Psoas muscle (tissue), 7 donors: ENCODE measurements at regions not wholly inside any gene's neighbourhood (a gene's known extent, or its start where the extent isn't known, plus 50 kb on each side); places are given as distances from the start of the nearest gene placed in this dataset.
A peak's percentile ranks its signal among the peaks of the same experiment; 100 is the strongest.

Source experiments
- ATAC-seq, 4 donors: fragments of 200-7000 bp; cut with Tn5 transposase; one replicate each; pipeline ENCODE4 v1.9.1; 2020; ENCODE audit warnings: moderate library complexity in 3 of 4, mild to moderate bottlenecking in 2 of 4
- DNase-seq, 2 donors: peaks; one replicate each; pipeline ENCODE4 v3.0.0-alpha.2; 2020
- H3K27ac ChIP-seq: fragments of 200-600 bp; one replicate; pipeline ENCODE4 v1.8.0; 2022
- H3K27me3 ChIP-seq, 3 donors: fragments of 200-600 bp in 1 of 3; one replicate each; pipeline versions ENCODE4 v1.6.1 to v1.8.0; 2013 to 2022; ENCODE audit warnings: low read length in 2 of 3, mild to moderate bottlenecking in 2 of 3, moderate library complexity in 1 of 3; ENCODE audit not compliant: insufficient read depth in 3 of 3
- H3K36me3 ChIP-seq, 2 donors: fragments of 200-600 bp in 1 of 2; one replicate each; pipeline versions ENCODE4 v1.6.1 to v1.8.0; 2013 to 2022; ENCODE audit warnings: low read depth in 1 of 2, mild to moderate bottlenecking in 1 of 2, moderate library complexity in 1 of 2; ENCODE audit not compliant: insufficient read depth in 1 of 2
- H3K4me1 ChIP-seq: fragments of 200-600 bp; one replicate; pipeline ENCODE4 v1.8.0; 2022
- H3K4me3 ChIP-seq: fragments of 200-600 bp; one replicate; pipeline ENCODE4 v1.8.0; 2022; ENCODE audit warnings: mild to moderate bottlenecking
- H3K9me3 ChIP-seq: fragments of 200-600 bp; one replicate; pipeline ENCODE4 v1.8.0; 2022
- CTCF ChIP-seq: fragments of 200-600 bp; IDR thresholded peaks from one replicate; pipeline ENCODE4 v1.8.0; 2022; ENCODE audit warnings: antibody characterized with exemption
- WGBS, 3 donors: extraction: QIAGEN DNeasy Blood & Tissue Kit; methylation state at CpG; one replicate each; pipeline versions ENCODE4 v1.1.6 to v1.1.7; 2013; 5-methylcytosine and 5-hydroxymethylcytosine counted together
- intact Hi-C, 2 donors: fragments of 100-400 bp; cut with DNase I; formaldehyde crosslinking; loops; one replicate each; pipeline versions ENCODE4 v1.11.0 to v1.14.2; 2022
- donor health status: healthy with polysubstance abuse.
- donor health status: DM: no; HTN: no; CAD: no; lungs with moderate emphysema.
- donor health status: Bipolar disorder and iron deficiency.
- donor health status: healthy.
- donor health status: DM: yes; HTN: yes; CAD: no.
- donor health status: DM: no; HTN: no; CAD: no.
- donor health status: DM: yes; HTN: yes; CAD: no.

GRCh38 chr11:81004576-81004975 lies 1563.7 kb upstream of the TENM4 start:
- no peak overlapping the region for H3K27ac ChIP-seq
- 79 to 85% (median 80%) methylated on average over 2 of the region's 2 CpGs for WGBS, 3 donors
- intact Hi-C loops, result no loop called here
- H3K27me3 ChIP-seq, result no peaks in the 10 kb centered on the region
- TF ChIP-seq CTCF, result no peak
- DNase-seq (no peak), ATAC-seq (no peak)
- no peak overlapping the region for H3K4me3 ChIP-seq
- no peaks in the 10 kb centered on the region for H3K9me3 ChIP-seq
- no peaks in the 10 kb centered on the region for H3K4me1 ChIP-seq
- H3K36me3 ChIP-seq, result no peaks in the 10 kb centered on the region

GRCh38 chr11:81002374-81002773 lies 1561.5 kb upstream of the TENM4 start:
- DNase-seq (no peak), ATAC-seq (peak in 1 of 4 donors; percentile 26)
- Histone ChIP-seq H3K27ac (no peak overlapping the region), H3K4me3 (no peak overlapping the region), H3K4me1 (no peaks in the 10 kb centered on the region), H3K36me3 (no peaks in the 10 kb centered on the region), H3K27me3 (no peaks in the 10 kb centered on the region), H3K9me3 (no peaks in the 10 kb centered on the region)
- intact Hi-C loops, result no loop called here
- 75 to 83% (median 77%) methylated on average over 4 of the region's 4 CpGs for WGBS, 3 donors
- TF ChIP-seq CTCF, result no peak

DNA sequence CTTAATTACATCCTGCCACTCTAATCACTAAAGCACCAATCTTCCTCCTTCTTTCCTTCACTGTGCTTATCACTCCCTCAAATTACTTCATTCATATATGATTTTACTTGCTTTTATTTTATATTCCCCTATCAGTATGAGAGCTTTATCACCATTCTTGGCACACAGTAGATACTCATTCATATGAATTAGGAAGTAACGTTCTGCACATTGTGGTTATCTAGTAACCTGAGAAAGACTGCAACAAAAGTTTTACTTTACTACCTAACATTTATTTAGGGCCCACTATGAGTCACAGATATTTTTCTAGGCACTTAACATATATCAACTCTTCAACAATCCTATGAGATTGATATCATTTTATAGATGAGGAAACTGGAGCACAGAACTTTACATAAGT lies 1559.9 kb upstream of the TENM4 start:
- intact Hi-C loops, result no loop called here
- H3K27me3 ChIP-seq, result no peaks in the 10 kb centered on the region
- WGBS, 3 donors, result 50 to 55% (median 52%) methylated on average over 1 of the region's 1 CpG
- H3K27ac ChIP-seq, result no peak overlapping the region
- ATAC-seq (no peak), DNase-seq (no peak)
- no peaks in the 10 kb centered on the region for H3K4me1 ChIP-seq
- TF ChIP-seq CTCF, result no peak
- H3K36me3 ChIP-seq, result no peaks in the 10 kb centered on the region
- H3K4me3 ChIP-seq, result no peak overlapping the region
- H3K9me3 ChIP-seq, result no peaks in the 10 kb centered on the region

- ATAC-seq (no peak), DNase-seq (no peak)
- H3K36me3 ChIP-seq, result no peaks in the 10 kb centered on the region
- no peaks in the 10 kb centered on the region for H3K4me1 ChIP-seq
- H3K27ac ChIP-seq, result no peak overlapping the region
- H3K9me3 ChIP-seq, result no peaks in the 10 kb centered on the region
- no peak overlapping the region for H3K4me3 ChIP-seq
- no peaks in the 10 kb centered on the region for H3K27me3 ChIP-seq
- TF ChIP-seq CTCF, result no peak
- intact Hi-C loops, result no loop called here
Observed at GRCh38 chr11:81000334-81000733, 1559.5 kb upstream of the TENM4 start.

GRCh38 chr11:80995523-80995922 lies 1554.7 kb upstream of the TENM4 start:
- H3K36me3 ChIP-seq, result no peaks in the 10 kb centered on the region
- no peak overlapping the region for H3K4me3 ChIP-seq
- TF ChIP-seq CTCF, result no peak
- H3K9me3 ChIP-seq, result no peaks in the 10 kb centered on the region
- H3K27me3 ChIP-seq, result no peaks in the 10 kb centered on the region
- 53 to 62% (median 62%) methylated on average over 2 of the region's 2 CpGs for WGBS, 3 donors
- DNase-seq (no peak), ATAC-seq (no peak)
- intact Hi-C loops, result no loop called here
- no peaks in the 10 kb centered on the region for H3K4me1 ChIP-seq
- H3K27ac ChIP-seq, result no peak overlapping the region
